ENCODE measurements at regions not wholly inside any gene's neighbourhood (a gene's known extent, or its start where the extent isn't known, plus 50 kb on each side); places are given as distances from the start of the nearest gene placed in this dataset.

DNA sequence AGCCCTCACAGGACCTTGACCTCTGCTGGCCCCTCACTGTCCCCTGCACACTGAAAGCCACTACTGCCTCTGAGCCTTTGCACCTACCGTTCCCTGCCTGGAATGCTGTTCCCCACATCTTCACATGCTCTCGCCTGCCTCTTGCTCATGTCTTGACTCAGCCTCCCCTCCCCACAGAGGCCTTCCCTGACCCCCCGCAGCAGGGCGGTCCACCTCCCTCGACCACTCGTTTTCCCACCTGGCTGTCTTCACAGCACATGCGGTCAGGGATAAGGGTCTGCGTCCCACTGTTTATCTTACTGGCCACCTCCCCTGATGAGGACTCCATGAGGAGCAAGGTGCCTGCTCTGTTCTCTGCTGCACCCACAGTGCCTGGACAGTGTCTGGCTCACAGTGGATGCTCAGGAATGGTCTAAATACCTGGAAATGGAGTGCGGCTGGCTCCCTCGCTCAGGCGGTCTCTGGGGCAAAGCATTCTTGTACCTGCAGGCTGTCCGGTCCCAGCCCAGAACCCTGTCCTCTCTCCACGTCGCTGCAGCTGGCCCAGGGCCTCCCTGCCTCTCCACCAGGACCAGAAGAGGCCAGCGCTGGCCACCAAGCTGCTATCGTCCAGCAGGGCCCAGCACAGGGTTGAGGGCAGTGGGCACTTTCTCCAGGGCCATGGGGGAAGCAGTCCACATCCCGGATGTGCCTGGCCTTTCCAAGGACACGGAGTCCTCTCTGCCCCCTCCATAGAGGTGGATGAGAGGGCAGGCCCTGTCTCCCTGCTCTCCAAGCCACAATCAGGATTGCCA, 107.4 kb downstream of the NCOR2 start:
- TF ChIP-seq, protein P1, sequence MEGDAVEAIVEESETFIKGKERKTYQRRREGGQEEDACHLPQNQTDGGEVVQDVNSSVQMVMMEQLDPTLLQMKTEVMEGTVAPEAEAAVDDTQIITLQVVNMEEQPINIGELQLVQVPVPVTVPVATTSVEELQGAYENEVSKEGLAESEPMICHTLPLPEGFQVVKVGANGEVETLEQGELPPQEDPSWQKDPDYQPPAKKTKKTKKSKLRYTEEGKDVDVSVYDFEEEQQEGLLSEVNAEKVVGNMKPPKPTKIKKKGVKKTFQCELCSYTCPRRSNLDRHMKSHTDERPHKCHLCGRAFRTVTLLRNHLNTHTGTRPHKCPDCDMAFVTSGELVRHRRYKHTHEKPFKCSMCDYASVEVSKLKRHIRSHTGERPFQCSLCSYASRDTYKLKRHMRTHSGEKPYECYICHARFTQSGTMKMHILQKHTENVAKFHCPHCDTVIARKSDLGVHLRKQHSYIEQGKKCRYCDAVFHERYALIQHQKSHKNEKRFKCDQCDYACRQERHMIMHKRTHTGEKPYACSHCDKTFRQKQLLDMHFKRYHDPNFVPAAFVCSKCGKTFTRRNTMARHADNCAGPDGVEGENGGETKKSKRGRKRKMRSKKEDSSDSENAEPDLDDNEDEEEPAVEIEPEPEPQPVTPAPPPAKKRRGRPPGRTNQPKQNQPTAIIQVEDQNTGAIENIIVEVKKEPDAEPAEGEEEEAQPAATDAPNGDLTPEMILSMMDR (IDR thresholded peaks at IDR 0.05), result no peak
- TF ChIP-seq EP300 (IDR thresholded peaks at IDR 0.05) (no peak), POLR2A (IDR thresholded peaks at IDR 0.05; ENCODE audit: low read depth) (no peak)
